DND-41 (cell line): ENCODE measurements at regions not wholly inside any gene's neighbourhood (a gene's known extent, or its start where the extent isn't known, plus 50 kb on each side); places are given as distances from the start of the nearest gene placed in this dataset.

ENCODE experiments used
- EZH2 ChIP-seq: IDR thresholded peaks from 3 replicates; pipeline ENCODE4 v1.6.1; 2012; ENCODE audit warnings: borderline replicate concordance, low read depth, mild to moderate bottlenecking, moderate library complexity, low read length, inconsistent platforms; ENCODE audit not compliant: severe bottlenecking
- TF ChIP-seq, protein P1 (sequence below): IDR thresholded peaks from 2 replicates; pipeline ENCODE4 v1.5.1; 2012; ENCODE audit warnings: borderline replicate concordance, low read length, moderate library complexity, mild to moderate bottlenecking; ENCODE audit not compliant: poor library complexity, severe bottlenecking; ENCODE audit errors: extremely low read depth

DNA sequence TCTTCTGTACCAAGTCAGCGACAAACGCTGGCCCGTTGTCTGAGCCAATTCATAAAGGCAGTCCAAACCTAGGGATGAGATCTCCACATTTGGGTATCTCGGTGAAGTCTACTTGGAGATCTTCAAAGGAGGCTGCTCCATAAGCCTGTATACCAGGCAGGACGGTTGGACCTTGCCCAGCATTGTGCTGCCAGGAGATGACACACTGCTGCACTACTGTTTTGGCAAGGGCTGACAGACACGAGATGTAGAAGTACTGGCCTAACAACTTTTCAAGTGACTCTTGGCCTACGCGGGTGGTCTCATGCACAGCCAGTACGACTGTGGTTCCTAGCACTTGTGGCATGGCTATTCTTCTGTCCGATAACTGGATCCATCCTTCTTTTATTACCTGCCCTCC is 135.3 kb downstream of the SLC38A6 start:
- TF ChIP-seq, protein P1, sequence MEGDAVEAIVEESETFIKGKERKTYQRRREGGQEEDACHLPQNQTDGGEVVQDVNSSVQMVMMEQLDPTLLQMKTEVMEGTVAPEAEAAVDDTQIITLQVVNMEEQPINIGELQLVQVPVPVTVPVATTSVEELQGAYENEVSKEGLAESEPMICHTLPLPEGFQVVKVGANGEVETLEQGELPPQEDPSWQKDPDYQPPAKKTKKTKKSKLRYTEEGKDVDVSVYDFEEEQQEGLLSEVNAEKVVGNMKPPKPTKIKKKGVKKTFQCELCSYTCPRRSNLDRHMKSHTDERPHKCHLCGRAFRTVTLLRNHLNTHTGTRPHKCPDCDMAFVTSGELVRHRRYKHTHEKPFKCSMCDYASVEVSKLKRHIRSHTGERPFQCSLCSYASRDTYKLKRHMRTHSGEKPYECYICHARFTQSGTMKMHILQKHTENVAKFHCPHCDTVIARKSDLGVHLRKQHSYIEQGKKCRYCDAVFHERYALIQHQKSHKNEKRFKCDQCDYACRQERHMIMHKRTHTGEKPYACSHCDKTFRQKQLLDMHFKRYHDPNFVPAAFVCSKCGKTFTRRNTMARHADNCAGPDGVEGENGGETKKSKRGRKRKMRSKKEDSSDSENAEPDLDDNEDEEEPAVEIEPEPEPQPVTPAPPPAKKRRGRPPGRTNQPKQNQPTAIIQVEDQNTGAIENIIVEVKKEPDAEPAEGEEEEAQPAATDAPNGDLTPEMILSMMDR: no peak
- TF ChIP-seq EZH2: no peak
